HFFc6 (cell line): ENCODE measurements at regions not wholly inside any gene's neighbourhood (a gene's known extent, or its start where the extent isn't known, plus 50 kb on each side); places are given as distances from the start of the nearest gene placed in this dataset.

Experiments used
- DNase-seq: peaks from one replicate; pipeline ENCODE4 v3.0.0-alpha.2; 2018
- H3K27ac Mint-ChIP-seq: 2 replicates; pipeline ENCODE4 v1.8.0; 2020; ENCODE audit warnings: mild to moderate bottlenecking, mixed read lengths
- H3K27me3 Mint-ChIP-seq: 2 replicates; pipeline ENCODE4 v1.8.0; 2021; ENCODE audit warnings: mild to moderate bottlenecking, moderate library complexity, mixed read lengths; ENCODE audit not compliant: insufficient read depth
- H3K36me3 Mint-ChIP-seq: 2 replicates; pipeline ENCODE4 v1.8.0; 2021; ENCODE audit warnings: low read depth, mixed read lengths
- H3K4me1 Mint-ChIP-seq: 2 replicates; pipeline ENCODE4 v1.8.0; 2020; ENCODE audit warnings: low read depth, mixed read lengths
- H3K4me3 Mint-ChIP-seq: 2 replicates; pipeline ENCODE4 v1.8.0; 2020; ENCODE audit warnings: mild to moderate bottlenecking, moderate library complexity, mixed read lengths
- H3K9me3 Mint-ChIP-seq: 2 replicates; pipeline ENCODE4 v1.8.0; 2020; ENCODE audit warnings: mild to moderate bottlenecking, mixed read lengths
- CTCF ChIP-seq: fragments of 200-600 bp; sonication (generic); IDR thresholded peaks from 2 replicates; pipeline ENCODE4 v1.5.0; 2021; ENCODE audit warnings: antibody characterized with exemption, mild to moderate bottlenecking

DNA sequence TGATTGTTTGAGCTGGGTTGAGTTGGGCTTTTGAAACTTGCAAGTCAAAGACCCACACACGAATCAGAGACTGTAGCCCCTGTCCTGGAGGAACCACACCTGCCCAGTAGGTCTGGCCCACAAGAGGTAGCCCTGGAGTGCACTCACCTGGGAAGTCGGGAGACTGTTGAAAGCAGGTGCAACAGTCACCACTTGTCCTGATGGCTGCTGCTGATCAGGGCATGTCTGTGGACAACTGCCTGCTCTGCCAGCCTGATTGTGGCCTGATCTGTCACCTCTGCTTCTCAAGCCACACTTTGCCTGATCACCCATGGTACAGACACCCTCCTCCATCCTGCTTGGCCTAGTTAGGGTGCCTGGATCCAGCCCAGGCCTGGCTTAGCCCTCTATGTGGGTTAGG is 105.0 kb upstream of the HAAO start:
- H3K27me3 Mint-ChIP-seq = peaks cover 2% of the 10 kb centered on the region
- H3K27ac Mint-ChIP-seq = no peak overlapping the region; the same call in 1 of the 2 replicates
- H3K4me3 Mint-ChIP-seq = no peak overlapping the region
- no peaks in the 10 kb centered on the region for H3K9me3 Mint-ChIP-seq
- H3K36me3 Mint-ChIP-seq = no peaks in the 10 kb centered on the region
- DNase-seq = no peak
- TF ChIP-seq CTCF = no peak
- H3K4me1 Mint-ChIP-seq = peaks cover 42% of the 10 kb centered on the region

GRCh38 chr2:42895791-42896135 is 103.4 kb upstream of the HAAO start:
- H3K4me3 Mint-ChIP-seq = no peak overlapping the region
- H3K27ac Mint-ChIP-seq = no peak overlapping the region; the same call in 1 of the 2 replicates
- no peak for DNase-seq
- H3K36me3 Mint-ChIP-seq = peaks cover 4% of the 10 kb centered on the region
- peaks cover 32% of the 10 kb centered on the region for H3K4me1 Mint-ChIP-seq
- no peak for TF ChIP-seq CTCF
- H3K9me3 Mint-ChIP-seq = peaks cover 3% of the 10 kb centered on the region; the same call in 1 of the 2 replicates
- H3K27me3 Mint-ChIP-seq = peaks cover 2% of the 10 kb centered on the region

- Mint-ChIP-seq H3K27ac (no peak overlapping the region; the same call in 1 of the 2 replicates), H3K9me3 (peaks cover 8% of the 10 kb centered on the region; the same call in 1 of the 2 replicates), H3K36me3 (peaks cover 7% of the 10 kb centered on the region), H3K4me3 (no peak overlapping the region), H3K27me3 (peaks cover 2% of the 10 kb centered on the region), H3K4me1 (peaks cover 26% of the 10 kb centered on the region)
- DNase-seq = no peak
- no peak for TF ChIP-seq CTCF
Observed at GRCh38 chr2:42895134-42895790, 102.9 kb upstream of the HAAO start.

- Mint-ChIP-seq H3K4me1 (peaks cover 34% of the 10 kb centered on the region), H3K9me3 (peaks cover 18% of the 10 kb centered on the region)
- TF ChIP-seq CTCF = no peak
Observed at GRCh38 chr2:42893047-42893758, 100.8 kb upstream of the HAAO start.

DNA sequence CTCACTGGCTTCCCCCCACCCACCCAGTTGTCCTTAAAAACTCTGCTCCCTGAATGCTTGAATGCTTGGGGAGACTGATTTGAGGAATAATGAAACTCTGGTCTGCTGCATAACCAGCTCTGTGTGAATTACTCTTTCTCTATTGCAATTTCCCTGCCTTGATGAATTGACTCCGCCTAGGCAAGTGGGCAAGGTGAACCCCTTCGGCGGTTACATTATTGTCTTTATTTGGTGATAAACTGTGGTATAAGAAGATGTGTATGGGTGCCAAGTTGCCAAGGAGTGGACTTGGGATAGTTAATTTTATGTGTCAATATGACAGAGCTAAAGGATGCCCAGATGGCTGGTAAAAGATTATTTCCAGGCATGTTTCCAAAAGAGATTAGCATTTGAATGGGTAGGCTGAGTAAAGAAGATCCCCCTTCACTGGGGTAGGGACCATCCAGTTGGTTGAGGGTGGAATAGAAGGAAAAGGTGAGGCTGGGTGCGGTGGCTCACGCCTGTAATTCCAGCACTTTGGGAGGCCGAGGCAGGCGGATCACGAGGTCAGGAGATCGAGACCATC is 98.5 kb upstream of the HAAO start:
- Mint-ChIP-seq H3K9me3 (peaks cover 18% of the 10 kb centered on the region), H3K36me3 (peaks cover 16% of the 10 kb centered on the region), H3K4me3 (no peak overlapping the region), H3K27ac (no peak overlapping the region), H3K27me3 (no peaks in the 10 kb centered on the region; the same call in none of the 2 replicates), H3K4me1 (peaks cover 34% of the 10 kb centered on the region)
- no peak for TF ChIP-seq CTCF
- DNase-seq = no peak

More at GRCh38 chr2:42893047-42893758, 100.8 kb upstream of the HAAO start:
- Mint-ChIP-seq H3K27me3 (peaks cover 2% of the 10 kb centered on the region), H3K4me3 (no peak overlapping the region), H3K27ac (no peak overlapping the region), H3K36me3 (peaks cover 16% of the 10 kb centered on the region)
- no peak for DNase-seq
